ENCODE measurements at regions not wholly inside any gene's neighbourhood (a gene's known extent, or its start where the extent isn't known, plus 50 kb on each side); places are given as distances from the start of the nearest gene placed in this dataset.

DNA sequence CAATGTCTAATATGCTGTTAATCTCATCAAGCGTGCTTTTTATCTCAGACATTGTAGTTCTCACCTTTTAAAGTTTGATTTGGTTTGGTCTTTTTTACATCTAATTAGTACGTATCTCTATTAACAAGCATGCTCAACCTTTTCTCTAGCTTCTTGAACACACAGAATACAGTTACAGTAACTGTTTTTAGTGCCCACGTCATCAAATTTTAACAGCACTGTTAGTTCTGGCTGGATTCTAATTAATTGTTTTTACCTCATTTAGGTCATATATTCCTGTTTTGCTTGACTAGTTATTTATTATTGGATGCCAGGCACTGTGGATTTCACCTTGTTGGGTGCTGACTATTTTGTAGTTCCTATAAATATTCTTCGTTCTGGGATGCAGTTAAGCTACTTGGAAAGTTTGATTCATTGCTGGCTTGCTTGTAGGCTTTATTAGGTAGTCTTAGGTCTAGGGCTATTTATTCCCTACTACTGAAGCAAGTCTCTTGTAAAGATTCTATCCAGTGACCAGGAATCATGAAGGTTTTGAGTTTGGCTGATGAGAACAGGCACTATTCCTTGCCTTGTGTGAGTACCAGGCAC is 263.0 kb downstream of the ETAA1 start:
- no peak for DNase-seq (ENCODE audit: low read depth)
- no peak overlapping the region for H3K4me3 ChIP-seq (replicated peaks; ENCODE audit: low read depth, low read length)
- TF ChIP-seq, protein P1, sequence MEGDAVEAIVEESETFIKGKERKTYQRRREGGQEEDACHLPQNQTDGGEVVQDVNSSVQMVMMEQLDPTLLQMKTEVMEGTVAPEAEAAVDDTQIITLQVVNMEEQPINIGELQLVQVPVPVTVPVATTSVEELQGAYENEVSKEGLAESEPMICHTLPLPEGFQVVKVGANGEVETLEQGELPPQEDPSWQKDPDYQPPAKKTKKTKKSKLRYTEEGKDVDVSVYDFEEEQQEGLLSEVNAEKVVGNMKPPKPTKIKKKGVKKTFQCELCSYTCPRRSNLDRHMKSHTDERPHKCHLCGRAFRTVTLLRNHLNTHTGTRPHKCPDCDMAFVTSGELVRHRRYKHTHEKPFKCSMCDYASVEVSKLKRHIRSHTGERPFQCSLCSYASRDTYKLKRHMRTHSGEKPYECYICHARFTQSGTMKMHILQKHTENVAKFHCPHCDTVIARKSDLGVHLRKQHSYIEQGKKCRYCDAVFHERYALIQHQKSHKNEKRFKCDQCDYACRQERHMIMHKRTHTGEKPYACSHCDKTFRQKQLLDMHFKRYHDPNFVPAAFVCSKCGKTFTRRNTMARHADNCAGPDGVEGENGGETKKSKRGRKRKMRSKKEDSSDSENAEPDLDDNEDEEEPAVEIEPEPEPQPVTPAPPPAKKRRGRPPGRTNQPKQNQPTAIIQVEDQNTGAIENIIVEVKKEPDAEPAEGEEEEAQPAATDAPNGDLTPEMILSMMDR (IDR thresholded peaks at IDR 0.05; ENCODE audit: low read length, missing control alignments): no peak

DNA sequence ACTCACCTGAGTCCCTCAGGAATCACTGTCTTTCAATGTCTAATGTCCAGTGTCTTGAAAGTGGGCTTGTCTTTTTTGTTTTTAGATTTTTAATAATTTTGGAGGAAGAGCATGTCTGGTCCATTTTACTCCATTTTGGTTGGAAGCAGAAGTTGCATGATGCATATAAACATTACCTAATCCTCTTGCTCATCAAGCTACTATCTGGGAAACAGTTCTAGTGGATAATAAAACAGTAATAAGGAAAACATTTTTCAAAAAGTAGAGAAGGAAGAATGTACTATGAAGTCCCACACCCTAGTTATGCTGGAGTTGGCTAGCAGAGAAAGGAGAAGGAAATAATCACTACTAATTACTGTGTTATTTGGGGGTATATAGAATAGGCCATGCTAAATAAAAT is 263.7 kb downstream of the ETAA1 start:
- TF ChIP-seq, protein P1 (IDR thresholded peaks at IDR 0.05; ENCODE audit: low read length, missing control alignments): no peak
- no peak overlapping the region for H3K4me3 ChIP-seq (replicated peaks; ENCODE audit: low read depth, low read length)

DNA sequence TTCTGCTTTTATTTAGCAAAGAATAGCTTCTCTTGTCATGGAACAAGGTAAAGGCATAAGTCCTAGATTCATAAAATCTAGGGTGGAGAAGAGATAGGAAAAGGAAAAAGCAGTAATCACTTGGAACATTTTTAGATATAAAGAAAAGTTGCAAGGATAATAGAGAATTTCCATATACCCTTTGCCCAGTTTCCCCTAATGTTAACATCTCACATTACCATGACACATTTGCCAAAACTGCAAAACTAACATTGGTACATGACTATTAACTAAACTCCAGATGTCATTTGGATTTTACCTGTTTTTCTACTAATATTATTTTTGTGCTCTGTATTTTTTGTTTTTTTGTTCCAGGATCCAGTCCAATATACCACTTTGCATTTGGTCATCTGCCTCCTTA is 265.1 kb downstream of the ETAA1 start:
- H3K4me3 ChIP-seq (replicated peaks; ENCODE audit: low read depth, low read length): no peak overlapping the region
- TF ChIP-seq, protein P1 (IDR thresholded peaks at IDR 0.05; ENCODE audit: low read length, missing control alignments): no peak
- no peak for DNase-seq (ENCODE audit: low read depth)

More for the DNA sequence above, 263.7 kb downstream of the ETAA1 start:
- DNase-seq (ENCODE audit: low read depth): no peak

DNA sequence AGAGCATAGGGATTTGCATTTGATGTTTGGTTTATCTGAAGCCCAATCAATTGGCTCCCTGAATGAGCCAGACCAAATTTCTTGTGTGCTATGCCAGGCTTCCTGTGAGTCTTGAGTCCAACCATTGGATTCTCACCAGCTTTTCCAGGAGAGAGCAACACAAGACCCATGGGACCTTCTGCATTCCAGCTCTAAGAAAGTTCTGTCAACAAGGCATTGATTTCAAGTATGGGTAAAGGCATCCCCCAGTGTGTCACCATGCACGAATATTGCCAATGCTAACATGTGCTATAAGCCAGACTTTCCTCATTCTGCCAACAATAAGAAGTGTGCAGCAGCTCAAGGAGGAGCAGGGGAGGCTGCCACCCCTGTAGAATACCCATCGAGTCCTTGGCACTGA is 266.6 kb downstream of the ETAA1 start:
- no peak overlapping the region for H3K4me3 ChIP-seq (replicated peaks; ENCODE audit: low read depth, low read length)
- no peak for DNase-seq (ENCODE audit: low read depth)
- TF ChIP-seq, protein P1 (IDR thresholded peaks at IDR 0.05; ENCODE audit: low read length, missing control alignments): no peak

DNA sequence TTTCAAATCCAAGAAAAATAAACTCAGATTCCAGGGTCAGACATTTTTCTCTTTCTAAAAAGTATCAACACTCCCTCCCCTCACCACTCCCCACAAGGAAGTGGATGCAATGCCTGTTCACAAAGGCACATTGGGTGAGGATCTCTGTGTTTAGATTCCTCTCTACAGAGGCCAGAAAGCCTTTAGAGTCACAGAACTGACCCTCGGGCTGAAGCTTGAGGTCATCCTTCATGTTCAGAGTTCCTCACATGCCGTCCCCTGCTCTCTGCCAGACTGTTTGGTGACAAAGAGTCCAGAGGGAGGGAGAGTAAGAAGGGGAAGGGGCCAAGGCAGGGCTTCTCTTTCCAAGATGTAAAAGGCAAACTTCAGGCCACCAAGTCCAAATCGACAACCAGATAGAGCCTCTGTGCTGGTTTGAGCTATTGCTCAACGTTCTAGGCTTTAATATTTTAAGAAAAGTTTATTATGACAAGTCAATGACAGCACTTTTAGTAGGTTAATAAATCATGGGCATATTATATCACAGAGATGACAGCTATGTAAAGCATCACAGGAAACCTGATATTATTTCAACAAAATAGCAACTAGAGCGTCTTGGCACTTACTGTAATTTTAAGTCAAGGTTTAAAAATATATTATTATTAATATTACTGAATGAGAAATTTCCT is 269.4 kb downstream of the ETAA1 start:
- no peak for DNase-seq (ENCODE audit: low read depth)
- no peak overlapping the region for H3K4me3 ChIP-seq (replicated peaks; ENCODE audit: low read depth, low read length)
- TF ChIP-seq, protein P1 (IDR thresholded peaks at IDR 0.05; ENCODE audit: low read length, missing control alignments): no peak

DNA sequence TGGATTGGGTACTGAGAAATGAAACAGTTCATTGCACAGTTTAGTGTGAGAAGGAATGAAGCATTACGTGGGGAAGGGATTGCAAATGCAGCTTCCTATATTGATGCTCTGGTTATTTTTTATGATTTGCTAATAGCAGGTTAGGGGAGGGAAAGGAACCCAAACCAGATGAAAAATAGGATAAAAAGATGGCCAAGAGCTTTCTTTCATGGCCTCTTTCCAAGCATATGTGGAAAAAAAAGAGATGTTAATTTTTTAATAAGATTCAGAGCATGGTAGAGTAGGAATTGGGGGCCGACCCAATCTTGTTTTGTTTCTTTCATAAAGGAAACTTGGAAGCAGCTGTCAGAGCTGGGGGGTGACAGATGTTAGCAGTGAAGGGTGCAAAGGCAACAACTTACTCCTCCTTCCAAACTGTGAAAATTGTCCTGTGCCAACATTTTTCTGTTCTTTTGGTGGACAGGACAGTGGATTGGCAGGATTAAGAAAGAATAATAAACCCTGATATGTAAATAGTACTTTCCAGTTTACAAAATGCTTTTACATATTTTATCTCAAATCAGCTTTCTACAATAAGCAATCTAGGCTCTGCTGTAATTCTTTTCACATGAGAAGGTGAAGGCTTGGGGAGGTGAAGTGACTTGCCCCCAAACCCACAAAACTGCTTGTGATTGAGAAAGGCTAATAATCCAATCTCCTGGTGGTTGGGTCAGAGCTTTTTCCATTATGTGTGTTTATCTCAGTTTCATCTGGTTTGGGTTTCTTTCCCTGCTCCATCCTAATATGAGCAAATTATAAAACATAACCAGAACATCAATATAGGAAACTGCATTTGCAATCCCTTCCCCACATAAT is 270.1 kb downstream of the ETAA1 start:
- H3K4me3 ChIP-seq (replicated peaks; ENCODE audit: low read depth, low read length): no peak overlapping the region
- DNase-seq (ENCODE audit: low read depth): no peak
- TF ChIP-seq, protein P1 (IDR thresholded peaks at IDR 0.05; ENCODE audit: low read length, missing control alignments): no peak
